HuH-7 (cell line): ENCODE measurements at regions not wholly inside any gene's neighbourhood (a gene's known extent, or its start where the extent isn't known, plus 50 kb on each side); places are given as distances from the start of the nearest gene placed in this dataset.

ENCODE experiments used
- DNase-seq: peaks from one replicate; pipeline ENCODE4 v3.0.0; 2011; ENCODE audit warnings: low spot score

DNA sequence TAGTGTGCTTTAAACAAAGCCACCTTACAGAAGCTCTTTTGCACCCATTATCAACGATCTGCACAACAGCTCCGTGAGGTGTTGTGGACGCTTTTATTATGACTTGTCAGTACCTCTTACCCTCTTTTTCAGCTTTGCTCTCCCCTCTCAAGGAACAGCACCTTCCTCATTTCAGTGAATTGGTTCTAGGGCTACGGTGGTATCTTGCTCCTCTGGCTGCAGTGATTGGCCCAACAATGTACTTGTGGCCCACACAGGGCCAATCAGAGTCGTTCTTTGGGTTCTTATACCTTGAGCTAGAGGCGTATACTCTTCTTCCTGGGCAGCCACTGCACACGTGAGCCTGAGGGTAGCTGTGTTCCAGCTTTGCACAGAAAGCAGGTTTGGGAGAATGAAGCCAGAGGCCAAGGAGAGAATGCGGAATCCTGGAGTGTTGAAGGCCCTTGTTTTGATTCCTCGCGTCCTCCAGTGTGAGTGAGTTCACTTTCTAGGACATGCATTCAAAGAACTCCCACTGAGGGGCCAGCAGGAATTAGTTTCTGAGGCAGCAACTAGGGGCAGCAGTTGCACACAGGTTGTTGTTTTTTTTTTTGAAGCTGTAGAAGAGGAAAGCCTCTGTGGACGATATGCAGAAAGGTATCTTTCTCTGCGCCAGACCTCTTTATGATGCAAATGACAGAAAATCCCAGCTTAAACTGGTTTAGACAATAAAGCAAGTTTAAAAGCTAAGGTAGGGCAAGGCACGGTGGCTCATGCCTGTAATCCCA, 49.8 kb upstream of the PDZD8 start:
- DNase-seq = peak; percentile 45
